ENCODE measurements at regions not wholly inside any gene's neighbourhood (a gene's known extent, or its start where the extent isn't known, plus 50 kb on each side); places are given as distances from the start of the nearest gene placed in this dataset.

GRCh38 chr20:4352348-4352747 lies 103.3 kb upstream of the ADRA1D start:
- DNase-seq (ENCODE audit: low read depth) = no peak
- H3K4me3 ChIP-seq (ENCODE audit: low read depth, low read length) = no peak overlapping the region
- TF ChIP-seq CTCF (IDR thresholded peaks at IDR 0.05; ENCODE audit: insufficient read depth, low read length) = no peak

- no peak for DNase-seq (ENCODE audit: low read depth)
- H3K4me3 ChIP-seq (ENCODE audit: low read depth, low read length) = no peak overlapping the region
- TF ChIP-seq CTCF (IDR thresholded peaks at IDR 0.05; ENCODE audit: insufficient read depth, low read length) = no peak
These were observed 101.0 kb upstream of the ADRA1D start for GRCh38 chr20:4350096-4350495.

- no peak for DNase-seq (ENCODE audit: low read depth)
- no peak overlapping the region for H3K4me3 ChIP-seq (ENCODE audit: low read depth, low read length)
- no peak for TF ChIP-seq CTCF (IDR thresholded peaks at IDR 0.05; ENCODE audit: insufficient read depth, low read length)
These were observed 95.6 kb upstream of the ADRA1D start for GRCh38 chr20:4344670-4345069.

- TF ChIP-seq CTCF (IDR thresholded peaks at IDR 0.05; ENCODE audit: insufficient read depth, low read length) = no peak
- no peak overlapping the region for H3K4me3 ChIP-seq (ENCODE audit: low read depth, low read length)
- no peak for DNase-seq (ENCODE audit: low read depth)
These were observed 93.5 kb upstream of the ADRA1D start for GRCh38 chr20:4342609-4343008.

GRCh38 chr20:4341804-4342485 lies 92.9 kb upstream of the ADRA1D start:
- TF ChIP-seq CTCF (IDR thresholded peaks at IDR 0.05; ENCODE audit: insufficient read depth, low read length) = no peak
- no peak overlapping the region for H3K4me3 ChIP-seq (ENCODE audit: low read depth, low read length)
- DNase-seq (ENCODE audit: low read depth) = peak; percentile 11

GRCh38 chr20:4335722-4336121 lies 86.6 kb upstream of the ADRA1D start:
- H3K4me3 ChIP-seq (ENCODE audit: low read depth, low read length) = no peak overlapping the region
- DNase-seq (ENCODE audit: low read depth) = no peak
- TF ChIP-seq CTCF (IDR thresholded peaks at IDR 0.05; ENCODE audit: insufficient read depth, low read length) = no peak

All from fibroblast of the aortic adventitia (primary cell).